Fibroblast of lung (primary cell): ENCODE measurements at regions not wholly inside any gene's neighbourhood (a gene's known extent, or its start where the extent isn't known, plus 50 kb on each side); places are given as distances from the start of the nearest gene placed in this dataset.

Experiments
- EZH2 ChIP-seq: IDR thresholded peaks from 2 replicates; pipeline ENCODE4 v1.5.1; 2012; ENCODE audit warnings: low read length, control low read depth, mild to moderate bottlenecking; ENCODE audit errors: missing control alignments
- TF ChIP-seq, protein P1 (sequence below), 2 donors: IDR thresholded peaks in 1 of 2; conservative IDR thresholded peaks in 1 of 2; 1 replicate in 1 of 2; 2 replicates in 1 of 2; pipeline ENCODE4 v1.5.1; 2011 to 2012; ENCODE audit warnings: low read length in 2 of 2, control low read depth in 1 of 2, inconsistent platforms in 1 of 2, low read depth in 1 of 2, mild to moderate bottlenecking in 1 of 2

- TF ChIP-seq EZH2, result no peak
- TF ChIP-seq, protein P1, sequence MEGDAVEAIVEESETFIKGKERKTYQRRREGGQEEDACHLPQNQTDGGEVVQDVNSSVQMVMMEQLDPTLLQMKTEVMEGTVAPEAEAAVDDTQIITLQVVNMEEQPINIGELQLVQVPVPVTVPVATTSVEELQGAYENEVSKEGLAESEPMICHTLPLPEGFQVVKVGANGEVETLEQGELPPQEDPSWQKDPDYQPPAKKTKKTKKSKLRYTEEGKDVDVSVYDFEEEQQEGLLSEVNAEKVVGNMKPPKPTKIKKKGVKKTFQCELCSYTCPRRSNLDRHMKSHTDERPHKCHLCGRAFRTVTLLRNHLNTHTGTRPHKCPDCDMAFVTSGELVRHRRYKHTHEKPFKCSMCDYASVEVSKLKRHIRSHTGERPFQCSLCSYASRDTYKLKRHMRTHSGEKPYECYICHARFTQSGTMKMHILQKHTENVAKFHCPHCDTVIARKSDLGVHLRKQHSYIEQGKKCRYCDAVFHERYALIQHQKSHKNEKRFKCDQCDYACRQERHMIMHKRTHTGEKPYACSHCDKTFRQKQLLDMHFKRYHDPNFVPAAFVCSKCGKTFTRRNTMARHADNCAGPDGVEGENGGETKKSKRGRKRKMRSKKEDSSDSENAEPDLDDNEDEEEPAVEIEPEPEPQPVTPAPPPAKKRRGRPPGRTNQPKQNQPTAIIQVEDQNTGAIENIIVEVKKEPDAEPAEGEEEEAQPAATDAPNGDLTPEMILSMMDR (conservative IDR thresholded peaks at IDR 0.05 in 1 of 2, IDR thresholded peaks at IDR 0.05 in 1 of 2; ENCODE audit: low read depth in 1 of 2, low read length in 2 of 2), result no peak
Measured at GRCh38 chr12:28611115-28611435, 420.8 kb downstream of the CCDC91 start.
